Thyroid gland (tissue), 4 donors: ENCODE measurements at regions not wholly inside any gene's neighbourhood (a gene's known extent, or its start where the extent isn't known, plus 50 kb on each side); places are given as distances from the start of the nearest gene placed in this dataset.

ENCODE experiments used
- CTCF ChIP-seq, 6 experiments: fragments of 200-600 bp in 3 of 6; fragments of 450-650 bp in 3 of 6; sonication (generic) in 3 of 6; IDR thresholded peaks; one replicate each; pipeline ENCODE4 v1.5.1; 2016 to 2019; ENCODE audit warnings: antibody characterized with exemption in 6 of 6, mild to moderate bottlenecking in 2 of 6, inconsistent platforms in 1 of 6, moderate library complexity in 1 of 6
- POLR2A ChIP-seq, 2 donors: fragments of 450-650 bp; IDR thresholded peaks; one replicate each; pipeline ENCODE4 v1.6.1; 2017; ENCODE audit warnings: antibody characterized with exemption in 2 of 2, mild to moderate bottlenecking in 2 of 2, moderate library complexity in 1 of 2

GRCh38 chr21:18155508-18156193 lies 89.0 kb upstream of the CHODL start:
- TF ChIP-seq POLR2A (IDR thresholded peaks at IDR 0.05) (no peak), CTCF (IDR thresholded peaks at IDR 0.05) (no peak)
